PC-9 (cell line): ENCODE measurements at regions not wholly inside any gene's neighbourhood (a gene's known extent, or its start where the extent isn't known, plus 50 kb on each side); places are given as distances from the start of the nearest gene placed in this dataset.

Experiments
- BruUV-seq: library from RNA; stranded (reverse); fragments of 400-500 nt; replicated peaks from 2 replicates; lab custom pipeline; 2021; lab: Mats Ljungman, UMichigan
- CTCF ChIA-PET: fragments of 300-600 bp; sonication (Branson Sonifier 250); formaldehyde crosslinking; loops from one replicate; lab custom pipeline; 2022; ENCODE audit warnings: antibody characterized with exemption; lab: Charles Lee
- POLR2A ChIA-PET: fragments of 300-600 bp; sonication (Branson Sonifier 250); formaldehyde crosslinking; loops from one replicate; lab custom pipeline; 2022; ENCODE audit warnings: antibody characterized with exemption; ENCODE audit not compliant: unreplicated experiment; lab: Charles Lee
- DNase-seq, 2 experiments: peaks; one replicate each; pipeline versions ENCODE4 v3.0.0 to v3.0.0-alpha.2; 2015 to 2022; ENCODE audit warnings: mixed read lengths in 1 of 2
- H2AFZ ChIP-seq: fragments of 200-600 bp; sonication (generic); 2 replicates; pipeline ENCODE4 v1.8.1; 2017; ENCODE audit warnings: antibody characterized with exemption
- H3F3A ChIP-seq: fragments of 200-600 bp; sonication (generic); 2 replicates; pipeline ENCODE4 v1.8.1; 2017; ENCODE audit warnings: antibody characterized with exemption, mild to moderate bottlenecking, low read depth; ENCODE audit not compliant: insufficient read depth
- H3K27ac ChIP-seq: fragments of 200-600 bp; sonication (generic); 2 replicates; pipeline ENCODE4 v1.6.1; 2016; ENCODE audit warnings: mixed run types
- H3K27me3 ChIP-seq: fragments of 200-600 bp; sonication (generic); 2 replicates; pipeline ENCODE4 v1.6.1; 2016; ENCODE audit warnings: low read depth, mixed run types; ENCODE audit not compliant: insufficient read depth
- H3K36me3 ChIP-seq: fragments of 200-600 bp; sonication (generic); 2 replicates; pipeline ENCODE4 v1.6.1; 2016; ENCODE audit warnings: low read depth, mixed run types
- H3K4me1 ChIP-seq: fragments of 200-600 bp; sonication (generic); replicated peaks from 2 replicates; pipeline ENCODE4 v1.6.1; 2016; ENCODE audit warnings: mixed run types; ENCODE audit not compliant: insufficient read depth
- H3K4me2 ChIP-seq: fragments of 200-600 bp; sonication (generic); 2 replicates; pipeline ENCODE4 v1.6.1; 2017; ENCODE audit warnings: mixed run types
- H3K4me3 ChIP-seq: fragments of 200-600 bp; sonication (generic); 2 replicates; pipeline ENCODE4 v1.6.1; 2016; ENCODE audit warnings: mixed run types
- H3K79me2 ChIP-seq: fragments of 200-600 bp; sonication (generic); 2 replicates; pipeline ENCODE4 v1.6.1; 2017; ENCODE audit warnings: low read depth, mixed run types
- H3K9me2 ChIP-seq: fragments of 200-600 bp; sonication (generic); 2 replicates; pipeline ENCODE4 v1.8.1; 2017; ENCODE audit warnings: mild to moderate bottlenecking; ENCODE audit not compliant: insufficient read depth
- H3K9me3 ChIP-seq: fragments of 200-600 bp; sonication (generic); 2 replicates; pipeline ENCODE4 v1.8.1; 2016; ENCODE audit warnings: low read depth; ENCODE audit not compliant: insufficient read depth
- H4K20me1 ChIP-seq: fragments of 200-600 bp; sonication (generic); 2 replicates; pipeline ENCODE4 v1.8.1; 2017; ENCODE audit not compliant: insufficient read depth
- EZH2 ChIP-seq: fragments of 200-600 bp; sonication (generic); IDR thresholded peaks from 2 replicates; pipeline ENCODE4 v1.8.0; 2017; ENCODE audit warnings: antibody characterized with exemption, low read depth
- intact Hi-C: fragments of 100-400 bp; cut with micrococcal nuclease; formaldehyde crosslinking; loops from one replicate; pipeline ENCODE4 v1.10.0; 2022; ENCODE audit not compliant: unreplicated experiment
- TF ChIP-seq, protein P1 (sequence below): fragments of 200-600 bp; sonication (generic); conservative IDR thresholded peaks from 2 replicates; pipeline ENCODE4 v1.6.1; 2017; ENCODE audit warnings: mixed run types, antibody characterized with exemption, mild to moderate bottlenecking, moderate library complexity

GRCh38 chr6:156658186-156658965, 118.8 kb upstream of the ARID1B start:
- intact Hi-C loops, result no loop called here
- H3K9me2 ChIP-seq, result no peaks in the 10 kb centered on the region
- no peaks in the 10 kb centered on the region for H3K27me3 ChIP-seq
- H3K36me3 ChIP-seq, result no peaks in the 10 kb centered on the region
- TF ChIP-seq EZH2, result no peak
- TF ChIP-seq, protein P1, sequence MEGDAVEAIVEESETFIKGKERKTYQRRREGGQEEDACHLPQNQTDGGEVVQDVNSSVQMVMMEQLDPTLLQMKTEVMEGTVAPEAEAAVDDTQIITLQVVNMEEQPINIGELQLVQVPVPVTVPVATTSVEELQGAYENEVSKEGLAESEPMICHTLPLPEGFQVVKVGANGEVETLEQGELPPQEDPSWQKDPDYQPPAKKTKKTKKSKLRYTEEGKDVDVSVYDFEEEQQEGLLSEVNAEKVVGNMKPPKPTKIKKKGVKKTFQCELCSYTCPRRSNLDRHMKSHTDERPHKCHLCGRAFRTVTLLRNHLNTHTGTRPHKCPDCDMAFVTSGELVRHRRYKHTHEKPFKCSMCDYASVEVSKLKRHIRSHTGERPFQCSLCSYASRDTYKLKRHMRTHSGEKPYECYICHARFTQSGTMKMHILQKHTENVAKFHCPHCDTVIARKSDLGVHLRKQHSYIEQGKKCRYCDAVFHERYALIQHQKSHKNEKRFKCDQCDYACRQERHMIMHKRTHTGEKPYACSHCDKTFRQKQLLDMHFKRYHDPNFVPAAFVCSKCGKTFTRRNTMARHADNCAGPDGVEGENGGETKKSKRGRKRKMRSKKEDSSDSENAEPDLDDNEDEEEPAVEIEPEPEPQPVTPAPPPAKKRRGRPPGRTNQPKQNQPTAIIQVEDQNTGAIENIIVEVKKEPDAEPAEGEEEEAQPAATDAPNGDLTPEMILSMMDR, result no peak
- H3K4me2 ChIP-seq, result no peak overlapping the region
- H3K79me2 ChIP-seq, result no peaks in the 10 kb centered on the region
- no peak overlapping the region for H3K4me3 ChIP-seq
- no peaks in the 10 kb centered on the region for H3F3A ChIP-seq
- BruUV-seq, result no TSS peak
- no peaks in the 10 kb centered on the region for H3K4me1 ChIP-seq
- no peak for DNase-seq
- no peaks in the 10 kb centered on the region for H4K20me1 ChIP-seq
- CTCF ChIA-PET, result no interaction called here
- H2AFZ ChIP-seq, result no peak overlapping the region
- POLR2A ChIA-PET, result no interaction called here
- no peaks in the 10 kb centered on the region; the same call in 1 of the 2 replicates for H3K9me3 ChIP-seq
- no peak overlapping the region for H3K27ac ChIP-seq

GRCh38 chr6:156657296-156657695, 119.9 kb upstream of the ARID1B start:
- no peak for TF ChIP-seq EZH2
- TF ChIP-seq, protein P1, result no peak
- no peaks in the 10 kb centered on the region for H3K36me3 ChIP-seq
- H3K4me1 ChIP-seq, result no peaks in the 10 kb centered on the region
- CTCF ChIA-PET, result no interaction called here
- no peak overlapping the region for H2AFZ ChIP-seq
- H4K20me1 ChIP-seq, result no peaks in the 10 kb centered on the region
- no peaks in the 10 kb centered on the region for H3F3A ChIP-seq
- no TSS peak for BruUV-seq
- no peak overlapping the region for H3K4me2 ChIP-seq
- POLR2A ChIA-PET, result no interaction called here
- DNase-seq, result no peak
- intact Hi-C loops, result no loop called here
- no peaks in the 10 kb centered on the region for H3K79me2 ChIP-seq
- H3K9me2 ChIP-seq, result no peaks in the 10 kb centered on the region
- no peaks in the 10 kb centered on the region; the same call in 1 of the 2 replicates for H3K9me3 ChIP-seq
- no peak overlapping the region for H3K27ac ChIP-seq
- no peaks in the 10 kb centered on the region for H3K27me3 ChIP-seq
- H3K4me3 ChIP-seq, result no peak overlapping the region

- POLR2A ChIA-PET, result no interaction called here
- CTCF ChIA-PET, result no interaction called here
- BruUV-seq, result no TSS peak
Observed at GRCh38 chr6:156654919-156655918, 122.0 kb upstream of the ARID1B start.

More at GRCh38 chr6:156654919-156655918, 122.0 kb upstream of the ARID1B start:
- Histone ChIP-seq H3K4me1 (no peaks in the 10 kb centered on the region), H3K9me2 (no peaks in the 10 kb centered on the region), H3K9me3 (no peaks in the 10 kb centered on the region; the same call in 1 of the 2 replicates), H3K79me2 (no peaks in the 10 kb centered on the region), H3F3A (no peaks in the 10 kb centered on the region), H3K4me3 (no peak overlapping the region), H4K20me1 (no peaks in the 10 kb centered on the region), H3K36me3 (no peaks in the 10 kb centered on the region), H3K27ac (no peak overlapping the region), H3K27me3 (no peaks in the 10 kb centered on the region), H3K4me2 (no peak overlapping the region), H2AFZ (no peak overlapping the region)
- TF ChIP-seq, protein P1, result no peak
- no peak for TF ChIP-seq EZH2
- intact Hi-C loops, result no loop called here
- DNase-seq, result no peak
